ENCODE measurements at regions not wholly inside any gene's neighbourhood (a gene's known extent, or its start where the extent isn't known, plus 50 kb on each side); places are given as distances from the start of the nearest gene placed in this dataset.

- no peak for TF ChIP-seq CTCF (IDR thresholded peaks at IDR 0.05; ENCODE audit: extremely low read depth in 1 of 2, insufficient read depth in 1 of 2, low read depth in 1 of 2, low read length in 2 of 2)
- no peak for TF ChIP-seq POLR2A (IDR thresholded peaks at IDR 0.05; ENCODE audit: low read depth, low read length)
- TF ChIP-seq POLR2AphosphoS5 (IDR thresholded peaks at IDR 0.05; ENCODE audit: insufficient read depth, low read depth, low read length) = no peak
- no peak for TF ChIP-seq JUN (IDR thresholded peaks at IDR 0.05; ENCODE audit: borderline replicate concordance, insufficient read depth, insufficient read length, low read depth)
- TF ChIP-seq FOS (IDR thresholded peaks at IDR 0.05; ENCODE audit: borderline replicate concordance, insufficient read depth, low read length) = no peak
- TF ChIP-seq EZH2 (IDR thresholded peaks at IDR 0.05; ENCODE audit: borderline replicate concordance, low read depth, low read length, severe bottlenecking) = no peak
- no peak for TF ChIP-seq MAX (IDR thresholded peaks at IDR 0.05; ENCODE audit: insufficient read depth, insufficient read length)
- TF ChIP-seq MYC (IDR thresholded peaks at IDR 0.05; ENCODE audit: low read depth, low read length) = no peak
Observed at GRCh38 chr11:76279038-76279437, 72.7 kb upstream of the WNT11 start.
